ENCODE measurements at regions not wholly inside any gene's neighbourhood (a gene's known extent, or its start where the extent isn't known, plus 50 kb on each side); places are given as distances from the start of the nearest gene placed in this dataset.

DNA sequence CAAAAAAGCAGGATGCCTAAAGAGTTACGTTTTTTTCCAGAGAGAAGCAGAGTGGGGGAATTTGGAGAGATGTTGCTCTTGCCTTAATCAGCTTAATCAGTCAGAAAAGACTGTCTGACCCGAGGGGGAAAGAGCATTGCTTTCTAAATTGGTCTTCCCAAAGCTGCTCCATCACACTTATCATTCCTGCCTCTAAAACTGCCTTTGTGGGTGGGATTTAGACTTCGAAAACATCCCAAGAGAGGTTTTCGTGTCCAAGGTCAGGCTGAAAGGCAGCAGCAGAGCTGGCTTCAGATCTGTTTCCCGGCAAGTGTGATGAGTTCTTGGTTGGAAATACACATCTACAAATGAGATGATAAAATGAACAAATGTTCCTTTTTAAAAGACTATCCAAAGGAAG, 155.2 kb downstream of the SH2D1A start:
- no peak for TF ChIP-seq EZH2 (IDR thresholded peaks at IDR 0.05; ENCODE audit: low read depth)
- TF ChIP-seq, protein P1, sequence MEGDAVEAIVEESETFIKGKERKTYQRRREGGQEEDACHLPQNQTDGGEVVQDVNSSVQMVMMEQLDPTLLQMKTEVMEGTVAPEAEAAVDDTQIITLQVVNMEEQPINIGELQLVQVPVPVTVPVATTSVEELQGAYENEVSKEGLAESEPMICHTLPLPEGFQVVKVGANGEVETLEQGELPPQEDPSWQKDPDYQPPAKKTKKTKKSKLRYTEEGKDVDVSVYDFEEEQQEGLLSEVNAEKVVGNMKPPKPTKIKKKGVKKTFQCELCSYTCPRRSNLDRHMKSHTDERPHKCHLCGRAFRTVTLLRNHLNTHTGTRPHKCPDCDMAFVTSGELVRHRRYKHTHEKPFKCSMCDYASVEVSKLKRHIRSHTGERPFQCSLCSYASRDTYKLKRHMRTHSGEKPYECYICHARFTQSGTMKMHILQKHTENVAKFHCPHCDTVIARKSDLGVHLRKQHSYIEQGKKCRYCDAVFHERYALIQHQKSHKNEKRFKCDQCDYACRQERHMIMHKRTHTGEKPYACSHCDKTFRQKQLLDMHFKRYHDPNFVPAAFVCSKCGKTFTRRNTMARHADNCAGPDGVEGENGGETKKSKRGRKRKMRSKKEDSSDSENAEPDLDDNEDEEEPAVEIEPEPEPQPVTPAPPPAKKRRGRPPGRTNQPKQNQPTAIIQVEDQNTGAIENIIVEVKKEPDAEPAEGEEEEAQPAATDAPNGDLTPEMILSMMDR (conservative IDR thresholded peaks at IDR 0.05), result no peak

Measured in PC-9 (cell line).